GM19351 (cell line): ENCODE measurements at regions not wholly inside any gene's neighbourhood (a gene's known extent, or its start where the extent isn't known, plus 50 kb on each side); places are given as distances from the start of the nearest gene placed in this dataset.
"Not testable (repeated sequence)": the region's sequence is repeated elsewhere in the genome, so short reads cannot be mapped to it uniquely, and the experiment has no call there.

Experiments
- ATAC-seq: cut with Tn5 transposase; IDR thresholded peaks from one replicate; pipeline ENCODE4 v1.9.1; 2021; ENCODE audit warnings: mild to moderate bottlenecking, moderate library complexity; ENCODE audit not compliant: unreplicated experiment

DNA sequence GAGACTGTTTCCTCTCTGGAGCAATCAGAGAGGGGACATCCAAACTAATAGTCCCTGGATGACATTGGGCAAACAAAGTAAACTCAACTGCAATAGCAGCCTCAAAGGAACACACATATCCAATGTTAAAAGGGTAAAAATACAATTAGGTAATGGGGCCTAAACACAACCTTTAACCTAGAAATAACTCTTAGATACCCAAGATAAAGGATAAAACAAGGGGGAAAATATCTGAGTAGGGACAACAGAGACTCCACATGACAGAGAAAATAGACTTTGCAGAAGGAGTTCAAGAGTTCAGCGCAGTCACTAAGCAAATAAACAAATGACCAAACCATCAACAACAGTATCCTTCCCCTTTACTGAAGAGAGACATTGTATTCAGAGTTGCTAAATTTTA, 149.3 kb downstream of the FBXO4 start:
- no peak for ATAC-seq

DNA sequence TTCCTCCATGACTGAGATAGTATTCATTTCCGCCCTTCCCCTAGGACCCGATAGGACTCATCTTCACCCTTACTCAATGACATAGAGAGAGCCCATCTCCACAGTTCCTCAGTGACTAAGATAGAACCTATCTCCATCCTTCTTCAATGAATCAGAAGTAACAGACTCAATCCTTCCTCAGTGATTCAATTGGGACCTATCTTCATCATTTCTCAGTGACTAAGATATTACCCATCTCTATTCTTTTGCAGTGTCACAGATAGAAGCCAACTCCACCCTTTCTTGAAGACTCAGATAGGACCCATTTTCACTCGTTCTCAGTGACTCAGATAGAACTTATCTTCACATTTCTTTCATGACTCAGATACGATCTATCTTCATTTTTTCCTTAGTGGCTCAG, 164.6 kb downstream of the FBXO4 start:
- ATAC-seq, result no peak

DNA sequence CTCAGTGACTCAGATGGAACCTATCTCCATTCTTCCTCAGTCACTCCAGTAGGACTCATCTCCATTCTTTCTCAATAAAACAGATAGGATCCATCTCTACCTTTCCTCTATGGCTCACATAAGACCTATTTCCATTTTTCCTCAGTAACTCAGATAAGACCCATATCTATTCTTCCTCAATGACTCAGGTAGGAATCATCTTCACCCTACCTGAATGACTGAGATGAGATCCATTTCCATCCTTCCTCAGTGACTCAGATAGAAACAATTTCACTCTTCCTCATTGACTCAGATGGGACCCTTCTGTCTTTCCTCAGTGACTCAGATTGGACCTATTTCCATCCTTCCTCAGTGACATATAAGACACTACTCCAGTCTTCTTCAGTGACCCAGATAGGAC, 165.1 kb downstream of the FBXO4 start:
- no peak for ATAC-seq

DNA sequence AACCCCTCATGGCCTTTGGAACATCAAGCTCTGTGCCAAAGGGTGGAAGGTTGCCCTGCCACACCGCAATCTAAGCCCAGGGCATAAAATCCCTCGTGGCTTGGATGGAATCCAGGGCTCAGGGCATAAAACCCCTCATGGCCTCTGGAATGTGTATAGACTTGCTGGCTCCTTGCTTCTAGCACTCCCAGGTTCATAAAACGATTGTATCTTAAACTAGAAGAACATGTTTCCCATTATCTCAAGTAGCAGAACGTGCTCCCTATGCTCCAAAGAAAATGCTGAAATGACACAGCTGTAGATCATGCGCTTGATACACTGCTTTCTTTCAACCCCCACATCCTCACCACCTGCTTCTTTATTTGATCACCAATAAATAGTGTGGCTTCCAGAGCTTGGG, 174.8 kb downstream of the FBXO4 start:
- not testable (repeated sequence) for ATAC-seq

DNA sequence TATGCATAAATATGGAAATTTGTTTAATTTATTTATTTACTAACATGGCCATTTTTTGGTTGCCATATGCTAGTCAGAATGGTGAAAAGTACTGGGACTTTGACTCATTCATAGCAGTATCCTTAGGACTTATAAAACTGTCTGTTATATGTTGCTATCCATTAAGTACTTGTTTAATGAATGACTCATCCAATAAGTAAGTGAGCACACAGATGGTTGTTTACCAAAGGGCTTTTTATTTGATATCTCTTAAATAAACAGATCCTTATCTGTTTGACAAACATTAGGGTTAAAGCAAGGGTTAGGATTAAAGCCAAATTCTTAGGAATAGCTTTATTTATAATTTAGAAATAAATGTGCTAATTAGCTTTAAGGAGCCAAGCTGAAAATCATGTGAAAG, 183.4 kb downstream of the FBXO4 start:
- ATAC-seq, result no peak

DNA sequence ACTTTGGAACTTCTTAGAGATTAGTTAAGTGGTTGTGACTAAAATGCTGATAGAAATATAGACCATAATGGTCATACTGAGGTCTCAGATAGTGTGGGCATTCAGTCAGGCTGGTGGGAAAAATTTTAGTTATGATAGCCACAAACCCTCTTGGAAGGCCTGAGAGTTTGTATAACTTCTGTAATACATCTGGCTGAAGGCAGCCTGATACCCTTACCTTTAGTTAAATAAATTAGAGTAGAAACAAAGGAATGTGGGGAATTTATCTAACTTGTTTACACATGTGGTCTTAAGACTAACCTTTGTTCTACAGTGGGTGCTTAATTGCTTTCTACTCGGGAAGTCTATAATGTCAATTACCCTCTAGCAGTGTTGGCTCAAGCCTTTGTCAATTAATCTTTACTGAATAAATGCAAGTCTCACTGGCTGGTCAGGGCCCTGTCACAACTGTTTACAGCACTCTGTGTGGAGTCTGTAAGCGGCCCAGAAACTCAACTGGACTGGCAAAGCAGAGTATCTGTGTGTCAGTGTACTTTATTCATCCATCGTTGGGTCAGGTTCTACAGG, 184.0 kb downstream of the FBXO4 start:
- no peak for ATAC-seq

DNA sequence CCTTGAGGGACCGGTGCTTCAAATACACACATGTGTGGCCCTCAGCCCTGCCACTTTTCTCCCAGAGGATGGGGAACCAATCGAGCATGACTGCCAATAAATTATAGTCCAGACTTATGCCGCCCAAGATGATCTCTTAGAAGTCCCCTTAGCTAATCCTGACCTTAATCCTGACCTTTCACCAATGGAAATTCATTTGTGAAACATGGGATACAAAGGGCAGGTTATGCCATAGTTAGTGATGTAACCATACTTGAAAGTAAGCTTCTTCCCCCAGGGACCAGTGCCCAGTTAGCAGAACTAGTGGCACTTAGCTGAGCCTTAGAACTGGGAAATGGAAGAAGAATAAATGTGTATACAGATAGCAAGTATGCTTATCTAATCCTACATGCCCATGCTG, 190.6 kb downstream of the FBXO4 start:
- not testable (repeated sequence) for ATAC-seq

DNA sequence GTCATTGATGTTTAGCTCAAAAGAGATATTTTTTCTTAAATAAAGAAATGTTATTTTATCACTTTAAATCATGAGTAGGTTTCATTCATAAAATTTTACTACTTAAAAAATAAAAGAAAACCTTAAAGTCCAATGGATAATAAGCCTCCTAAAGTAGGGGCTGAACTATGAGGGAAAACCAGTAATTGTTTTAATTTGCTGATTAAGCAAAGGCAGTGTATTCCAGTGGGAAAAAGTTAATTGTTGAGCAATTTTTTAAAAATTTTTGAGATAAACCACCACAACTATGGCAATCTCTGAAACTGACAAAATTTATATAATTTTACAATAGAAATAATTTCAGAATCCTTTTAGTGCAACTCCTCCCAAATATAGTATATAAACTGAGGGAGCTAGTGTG, 195.0 kb downstream of the FBXO4 start:
- ATAC-seq, result no peak

DNA sequence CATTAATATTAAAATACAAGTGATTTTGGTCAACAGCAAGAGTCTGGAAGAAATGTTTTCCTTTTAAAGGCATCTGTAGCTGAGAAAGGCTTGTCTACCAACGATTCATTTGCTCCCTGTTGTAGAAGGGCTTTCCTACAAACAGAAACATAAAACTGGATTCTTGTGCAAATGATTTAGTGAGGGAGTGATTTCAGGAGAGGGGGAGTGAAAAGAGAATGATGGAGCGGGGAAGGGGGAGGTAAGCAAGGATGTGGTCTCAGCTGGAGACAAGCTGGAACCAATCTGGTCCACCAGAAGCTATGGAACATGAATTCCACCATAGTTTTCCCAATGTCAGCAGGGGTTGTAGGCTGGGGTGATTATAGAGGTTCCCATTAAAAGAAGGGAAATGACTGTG, 196.3 kb downstream of the FBXO4 start:
- ATAC-seq, result no peak

DNA sequence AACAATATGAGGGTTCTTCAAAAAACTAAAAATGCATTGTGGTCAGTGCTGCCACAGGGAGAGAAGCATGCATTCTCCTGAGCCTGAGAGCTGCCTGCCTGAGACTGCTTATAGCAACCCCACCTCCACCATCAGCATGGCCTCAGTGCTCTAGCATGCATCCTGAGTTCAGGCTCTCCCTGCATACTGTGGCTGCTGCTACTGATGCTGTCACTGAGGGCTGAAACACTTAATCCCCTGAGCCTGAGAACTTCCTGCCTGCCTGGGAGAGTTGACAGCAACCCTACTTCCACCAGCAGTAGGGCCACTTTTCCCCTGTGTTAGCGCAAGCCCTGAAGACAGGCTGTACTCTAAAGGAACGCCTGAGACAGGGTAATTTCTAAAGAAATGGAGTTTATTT, 206.0 kb downstream of the FBXO4 start:
- no peak for ATAC-seq

DNA sequence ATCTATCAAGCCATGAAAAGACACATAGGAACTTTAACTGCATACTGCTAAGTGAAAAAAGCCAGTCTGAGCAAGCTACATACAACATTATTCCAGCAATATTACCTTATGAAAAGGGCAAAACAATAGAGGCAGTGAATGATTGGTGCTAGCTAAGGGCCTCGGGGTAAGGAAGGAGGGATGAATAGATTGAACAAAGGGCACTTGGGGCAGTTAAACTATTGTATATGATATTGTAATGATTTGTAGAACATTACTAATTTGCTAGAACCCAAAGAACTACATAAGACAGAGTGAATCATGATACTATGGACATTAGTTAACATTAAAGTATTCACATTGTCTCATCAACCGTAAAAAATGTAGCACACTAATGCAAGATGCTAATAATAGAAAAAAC, 218.3 kb downstream of the FBXO4 start:
- ATAC-seq, result no peak

DNA sequence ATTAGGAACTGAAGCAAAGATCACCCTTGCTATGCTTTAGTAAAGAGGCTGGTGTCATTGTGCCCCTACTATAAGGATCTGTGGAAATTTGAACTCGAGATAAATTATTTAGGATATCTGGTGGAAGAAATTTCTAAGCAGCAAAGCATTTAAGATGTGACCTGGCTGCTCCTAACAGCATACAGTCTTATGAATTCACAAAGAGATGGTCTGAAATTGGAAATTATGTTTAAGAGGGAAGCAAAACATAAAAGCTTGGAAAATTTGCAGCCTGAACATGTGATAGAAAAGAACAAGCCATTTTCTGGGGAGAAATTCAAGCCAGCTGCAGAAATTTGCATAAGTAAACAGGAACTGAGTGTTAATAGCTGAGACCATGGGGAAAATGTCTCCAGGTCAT, 223.7 kb downstream of the FBXO4 start:
- ATAC-seq, result no peak

DNA sequence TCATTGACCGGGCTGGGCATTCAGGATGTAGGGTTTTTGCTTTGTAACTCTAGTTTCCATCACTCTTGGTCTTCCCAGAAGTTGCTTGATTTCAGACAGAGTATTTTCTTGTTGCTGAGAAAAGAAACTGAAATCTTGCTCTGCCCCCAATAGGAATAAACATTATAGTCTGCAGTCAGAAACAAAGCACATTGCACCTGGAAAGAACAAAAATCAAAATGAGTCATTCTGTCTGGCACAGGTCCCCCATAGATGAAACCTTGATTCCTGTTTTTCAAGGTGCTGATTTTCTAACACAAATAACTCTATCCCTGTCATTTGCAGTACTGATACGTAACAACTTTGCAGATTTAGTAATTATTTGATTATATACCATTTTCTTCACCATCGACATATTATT, 232.1 kb downstream of the FBXO4 start:
- ATAC-seq, result no peak

DNA sequence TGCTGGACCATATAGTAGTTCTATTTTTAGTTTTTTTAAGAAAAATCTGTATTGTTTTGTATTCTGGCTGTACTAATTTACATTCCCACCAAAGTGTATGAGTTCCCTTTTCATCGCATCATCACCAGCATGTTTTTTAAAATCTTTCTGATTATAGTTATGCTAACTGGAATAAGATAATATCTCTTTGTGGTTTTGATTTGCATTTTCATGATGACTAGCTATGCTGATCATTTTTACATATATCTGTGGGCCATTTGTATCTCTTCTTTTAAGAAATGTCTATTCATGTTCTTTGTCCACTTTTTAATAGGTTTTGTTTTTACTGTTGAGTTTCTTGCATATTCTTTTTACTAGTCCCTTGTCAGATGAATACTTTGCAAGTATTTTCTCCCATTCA, 238.0 kb downstream of the FBXO4 start:
- no peak for ATAC-seq

DNA sequence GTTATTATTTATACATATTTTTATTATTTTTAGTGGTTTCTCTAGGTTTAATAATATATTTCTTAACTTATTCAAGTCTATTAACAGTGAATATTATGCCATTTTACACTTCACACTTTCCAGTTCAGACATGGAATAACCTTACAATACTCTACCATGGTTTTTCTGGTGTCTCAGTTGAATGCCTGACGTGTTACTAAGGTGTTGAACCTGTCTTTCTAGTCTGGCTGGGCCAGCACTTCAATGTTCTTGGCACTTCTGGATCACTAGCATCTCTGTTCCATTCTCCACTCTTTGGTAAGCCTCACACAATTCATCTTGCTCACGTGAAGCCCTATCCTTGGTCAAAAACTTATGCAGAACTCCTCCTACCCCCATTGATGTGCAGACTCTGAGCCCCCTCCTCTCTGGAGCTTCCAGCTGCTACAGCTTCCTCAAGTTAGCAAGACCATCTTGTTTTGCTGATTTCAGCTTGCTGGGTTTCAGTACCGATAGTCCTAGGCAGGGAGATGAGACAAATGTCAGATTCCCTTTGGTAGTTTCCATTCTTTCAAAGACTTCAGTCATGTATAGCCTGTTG, 243.1 kb downstream of the FBXO4 start:
- ATAC-seq, result no peak

DNA sequence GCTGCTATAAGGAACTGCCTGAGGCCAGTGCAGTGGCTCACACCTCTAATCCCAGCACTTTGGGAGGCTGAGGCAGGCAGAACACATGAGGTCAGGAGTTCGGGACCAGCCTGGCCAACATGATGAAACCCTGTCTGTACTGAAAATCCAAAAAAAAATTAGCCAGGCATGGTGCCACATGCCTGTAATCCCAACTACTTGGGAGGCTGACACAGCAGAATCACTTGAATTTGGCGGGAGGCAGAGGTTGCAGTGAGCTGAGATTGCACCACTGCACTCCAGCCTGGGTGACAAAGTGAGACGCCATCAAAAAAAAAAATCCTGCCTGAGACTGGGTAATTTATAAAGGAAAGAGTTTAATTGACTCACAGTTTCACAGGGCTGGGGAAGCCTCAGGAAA, 247.1 kb upstream of the GHR start:
- ATAC-seq, result not testable (repeated sequence)

DNA sequence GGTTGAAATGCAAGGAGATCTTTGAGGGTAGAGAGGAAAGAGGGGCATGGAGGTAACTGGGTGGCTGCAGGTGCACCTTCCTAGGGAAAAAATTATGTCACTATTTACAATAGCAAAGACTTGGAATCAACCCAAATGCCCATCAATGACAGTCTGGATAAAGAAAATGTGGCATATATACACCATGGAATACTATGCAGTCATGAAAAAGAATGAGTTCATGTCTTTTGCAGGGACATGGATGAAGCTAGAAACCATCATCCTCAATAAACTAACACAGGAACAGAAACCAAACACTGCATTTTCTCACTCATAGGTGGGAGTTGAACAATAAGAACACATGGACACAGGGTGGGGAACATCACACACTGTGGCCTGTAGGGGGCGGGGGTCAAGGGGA, 243.4 kb upstream of the GHR start:
- ATAC-seq, result not testable (repeated sequence)

DNA sequence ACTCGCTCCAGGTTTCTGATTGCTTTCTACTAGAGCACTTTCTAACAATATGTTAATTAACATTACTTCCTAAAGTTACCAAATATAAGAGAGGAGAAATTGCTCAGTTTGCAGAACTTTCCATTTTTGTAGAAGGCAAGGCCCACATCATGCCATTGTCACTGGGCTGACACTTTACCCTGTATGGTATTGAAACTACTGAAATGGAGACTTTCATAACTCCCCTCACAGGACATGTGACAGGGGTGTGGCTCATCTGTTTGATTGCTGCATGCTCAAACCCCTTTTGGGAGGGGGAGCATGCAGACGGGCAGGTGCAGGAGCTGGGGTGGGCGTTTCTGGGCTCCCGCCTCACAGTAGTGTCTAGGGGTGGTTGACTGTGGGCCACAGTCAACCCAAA, 206.3 kb upstream of the GHR start:
- no peak for ATAC-seq

DNA sequence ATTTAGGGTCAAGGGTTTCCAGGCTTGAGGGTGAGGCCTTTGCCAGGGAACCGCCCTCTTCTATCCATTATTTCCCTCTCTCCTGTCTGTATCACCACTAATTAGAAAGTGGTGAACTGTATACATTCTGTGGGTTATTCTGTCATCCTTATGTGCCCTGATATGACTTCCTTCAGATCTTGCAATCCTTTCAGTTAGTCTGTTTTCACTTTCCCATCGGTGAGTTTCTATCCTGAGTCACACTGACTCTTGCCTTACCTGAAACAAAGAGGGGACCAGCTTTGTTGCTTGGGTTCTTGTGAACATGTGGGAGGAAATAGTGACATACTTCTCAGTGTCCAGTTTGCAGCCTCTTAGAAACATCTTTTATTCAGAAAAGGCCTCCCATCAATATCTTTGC, 205.4 kb upstream of the GHR start:
- no peak for ATAC-seq

DNA sequence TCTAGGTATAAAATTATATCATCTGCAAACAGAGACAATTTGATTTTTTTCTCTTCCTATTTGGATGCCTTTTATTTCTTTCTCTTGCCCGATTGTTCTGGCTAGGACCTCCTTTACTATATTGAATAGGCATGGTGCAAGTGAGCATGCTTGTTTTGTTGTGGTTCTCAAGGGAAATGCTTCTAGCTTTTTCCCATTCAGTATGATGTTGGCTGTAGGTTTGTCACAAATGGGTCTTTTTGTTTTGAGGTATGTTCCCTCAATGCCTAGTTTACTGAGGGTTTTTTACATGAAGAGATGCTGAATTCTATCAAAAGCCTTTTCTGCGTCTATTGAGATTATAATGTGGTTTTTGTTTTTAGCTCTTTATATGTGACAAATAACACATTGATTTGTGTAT, 198.2 kb upstream of the GHR start:
- ATAC-seq, result no peak

DNA sequence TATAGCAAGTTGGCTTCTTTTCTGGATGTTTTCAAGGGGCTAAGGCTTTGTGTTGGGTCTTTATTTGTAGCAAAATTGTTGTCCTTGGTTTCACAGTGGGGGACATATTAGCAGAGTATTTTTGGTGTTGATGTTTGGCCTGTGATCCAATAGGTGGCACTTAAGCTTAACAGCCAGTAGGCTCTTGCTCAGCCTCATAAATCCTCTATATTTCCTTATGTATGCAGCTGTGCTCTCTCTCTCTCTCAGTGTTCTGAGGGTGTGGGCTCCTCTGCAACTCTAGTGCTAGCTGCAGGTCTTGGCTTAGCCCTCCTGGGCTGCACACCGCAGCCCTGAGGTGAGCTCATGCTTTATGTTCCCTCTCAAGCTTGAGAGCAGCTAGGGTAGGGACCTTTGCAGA, 195.0 kb upstream of the GHR start:
- no peak for ATAC-seq

DNA sequence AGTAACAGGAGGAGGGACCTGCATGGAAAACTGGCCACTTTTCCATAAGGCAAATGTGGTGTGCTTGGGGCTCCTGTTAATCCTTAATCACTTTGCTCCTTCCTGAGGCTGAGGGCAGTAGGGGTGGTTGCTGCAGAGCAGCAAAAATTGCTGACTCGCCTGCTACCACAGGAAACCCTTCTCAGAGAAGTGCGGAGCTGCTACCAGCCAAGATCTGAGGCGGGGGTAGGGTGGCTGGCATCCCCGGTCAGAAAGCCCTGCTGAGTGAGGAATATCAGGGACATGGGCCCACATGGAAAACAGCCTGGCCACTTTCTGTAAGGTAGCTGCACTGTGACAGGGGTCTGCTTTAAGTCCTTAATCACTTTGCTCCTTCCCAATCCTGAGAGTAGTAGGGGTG, 192.4 kb upstream of the GHR start:
- ATAC-seq, result no peak

DNA sequence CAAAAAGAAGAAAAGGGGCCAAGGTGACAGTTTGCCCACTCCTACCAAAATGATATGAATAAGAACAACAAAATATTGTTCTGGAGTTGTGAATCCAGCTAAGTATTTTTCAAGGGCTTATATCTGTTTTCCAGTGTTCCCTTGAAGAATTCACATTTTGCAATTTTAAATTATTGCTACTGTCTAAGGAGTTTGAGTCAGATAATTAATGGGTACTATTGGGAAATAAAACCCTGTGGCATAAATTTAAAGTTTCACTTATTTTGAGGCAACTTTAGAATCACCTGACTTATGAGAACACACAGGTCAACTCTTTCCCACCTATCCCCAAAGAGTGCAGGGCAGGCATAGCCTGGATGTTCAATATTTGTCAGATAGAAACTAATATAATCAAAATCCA, 188.0 kb upstream of the GHR start:
- ATAC-seq, result no peak
